ENCODE measurements at regions not wholly inside any gene's neighbourhood (a gene's known extent, or its start where the extent isn't known, plus 50 kb on each side); places are given as distances from the start of the nearest gene placed in this dataset.

DNA sequence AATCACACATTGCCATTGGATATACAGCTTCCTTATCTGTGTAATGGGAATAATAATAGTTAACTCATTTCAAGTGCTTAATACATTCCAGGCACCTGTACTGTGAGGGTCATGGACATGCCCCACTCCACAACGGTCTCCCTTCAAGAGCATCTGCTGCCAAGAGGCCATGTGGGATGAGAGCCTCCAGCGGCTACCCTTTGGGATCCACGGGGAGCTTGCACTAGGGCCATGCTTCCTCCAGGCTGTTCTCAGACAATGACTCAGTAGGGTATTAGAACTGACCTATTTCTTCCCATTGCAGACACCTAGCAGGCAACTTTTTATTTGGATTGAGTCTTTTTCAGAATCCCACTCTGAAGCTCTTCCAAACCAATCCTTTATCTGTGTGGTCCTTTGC is 1078.9 kb downstream of the TUSC7 start:
- ChIA-PET CTCF (no interaction called here), POLR2A (no interaction called here)
- TF ChIP-seq CTCF (IDR thresholded peaks at IDR 0.05): no peak
- ATAC-seq (ENCODE audit: poor library complexity): no peak
- DNase-seq: no peak
- no peaks in the 10 kb centered on the region for H3K4me1 Mint-ChIP-seq (ENCODE audit: low read depth)
- no peaks in the 10 kb centered on the region for H3K27me3 Mint-ChIP-seq
- no peak overlapping the region for H3K4me3 Mint-ChIP-seq
- Histone ChIP-seq H3K27ac (ENCODE audit: low read depth in 1 of 2, low read length in 2 of 2) (no peak overlapping the region), H3K9me3 (ENCODE audit: control insufficient read depth in 1 of 2, insufficient read depth in 1 of 2, low read length in 2 of 2) (no peaks in the 10 kb centered on the region), H3K4me3 (ENCODE audit: low read length) (no peak overlapping the region), H3K27me3 (ENCODE audit: control insufficient read depth in 1 of 2, insufficient read depth in 2 of 2, low read length in 2 of 2) (no peaks in the 10 kb centered on the region), H3K4me1 (ENCODE audit: insufficient read depth, low read length) (no peaks in the 10 kb centered on the region), H3K36me3 (ENCODE audit: insufficient read depth, low read length) (no peaks in the 10 kb centered on the region)
- intact Hi-C loops (cut with DNase I, micrococcal nuclease): no loop called here
- H3K9me3 Mint-ChIP-seq: peaks cover 3% of the 10 kb centered on the region
- no peak overlapping the region for H3K27ac Mint-ChIP-seq
- no peaks in the 10 kb centered on the region for H3K36me3 Mint-ChIP-seq (ENCODE audit: low read depth)

DNA sequence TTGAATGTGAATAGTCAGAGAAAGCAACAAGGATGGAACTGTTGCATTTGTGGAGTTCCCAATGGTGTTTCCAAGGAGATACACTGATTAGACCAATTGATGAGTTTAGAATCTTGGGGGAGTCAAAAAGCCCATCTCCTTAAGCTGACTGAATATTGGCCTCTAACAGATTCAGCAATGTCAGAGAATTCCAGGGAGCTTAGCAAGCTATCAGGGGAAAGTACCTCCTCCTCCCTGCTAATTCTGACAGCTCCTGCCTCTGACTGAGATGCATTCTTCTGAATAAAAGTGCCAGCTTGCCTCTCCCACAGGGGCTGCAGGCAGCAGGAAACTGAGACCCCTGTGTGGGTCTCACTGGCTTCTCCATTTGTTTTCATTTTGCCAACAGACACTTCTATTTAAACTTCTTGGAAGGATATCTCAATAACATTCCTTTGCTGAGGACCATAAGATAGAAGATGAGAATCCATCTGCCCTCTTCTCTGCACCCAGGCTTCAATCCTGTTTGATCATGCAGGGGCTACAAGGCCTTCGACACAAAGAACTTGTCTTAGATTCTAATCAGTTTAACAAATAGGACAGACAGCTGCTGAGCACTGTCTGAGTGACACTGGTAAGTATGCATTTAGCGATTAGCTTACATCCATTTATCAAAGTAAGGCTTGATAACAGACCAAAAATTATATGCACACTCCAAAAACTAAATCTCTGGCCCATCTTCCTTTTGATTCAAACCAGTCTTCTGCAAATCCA is 1080.8 kb downstream of the TUSC7 start:
- no peaks in the 10 kb centered on the region for H3K27me3 ChIP-seq (ENCODE audit: control insufficient read depth in 1 of 2, insufficient read depth in 2 of 2, low read length in 2 of 2)
- Mint-ChIP-seq H3K4me3 (no peak overlapping the region), H3K36me3 (ENCODE audit: low read depth) (no peaks in the 10 kb centered on the region), H3K27ac (no peak overlapping the region), H3K9me3 (peaks cover 5% of the 10 kb centered on the region), H3K4me1 (ENCODE audit: low read depth) (no peaks in the 10 kb centered on the region), H3K27me3 (no peaks in the 10 kb centered on the region)
- no peak overlapping the region for H3K4me3 ChIP-seq (ENCODE audit: low read length)
- ATAC-seq (ENCODE audit: poor library complexity) (no peak), DNase-seq (no peak)
- ChIA-PET POLR2A (no interaction called here), CTCF (no interaction called here)
- no peak for TF ChIP-seq CTCF (IDR thresholded peaks at IDR 0.05)
- H3K27ac ChIP-seq (ENCODE audit: low read depth in 1 of 2, low read length in 2 of 2): no peak overlapping the region
- no peaks in the 10 kb centered on the region for H3K9me3 ChIP-seq (ENCODE audit: control insufficient read depth in 1 of 2, insufficient read depth in 1 of 2, low read length in 2 of 2)
- no peaks in the 10 kb centered on the region for H3K36me3 ChIP-seq (ENCODE audit: insufficient read depth, low read length)
- H3K4me1 ChIP-seq (ENCODE audit: insufficient read depth, low read length): no peaks in the 10 kb centered on the region
- intact Hi-C loops (cut with DNase I, micrococcal nuclease): no loop called here

GRCh38 chr3:117793622-117794265 is 1084.2 kb downstream of the TUSC7 start:
- TF ChIP-seq CTCF (IDR thresholded peaks at IDR 0.05): no peak
- H3K9me3 ChIP-seq (ENCODE audit: control insufficient read depth in 1 of 2, insufficient read depth in 1 of 2, low read length in 2 of 2): no peaks in the 10 kb centered on the region
- H3K4me1 ChIP-seq (ENCODE audit: insufficient read depth, low read length): no peaks in the 10 kb centered on the region
- Mint-ChIP-seq H3K4me3 (no peak overlapping the region), H3K27me3 (no peaks in the 10 kb centered on the region), H3K36me3 (ENCODE audit: low read depth) (no peaks in the 10 kb centered on the region), H3K27ac (no peak overlapping the region), H3K4me1 (ENCODE audit: low read depth) (no peaks in the 10 kb centered on the region), H3K9me3 (peaks cover 5% of the 10 kb centered on the region)
- H3K36me3 ChIP-seq (ENCODE audit: insufficient read depth, low read length): no peaks in the 10 kb centered on the region
- H3K27me3 ChIP-seq (ENCODE audit: control insufficient read depth in 1 of 2, insufficient read depth in 2 of 2, low read length in 2 of 2): no peaks in the 10 kb centered on the region
- ATAC-seq (ENCODE audit: poor library complexity): no peak
- ChIA-PET CTCF (no interaction called here), POLR2A (no interaction called here)
- no peak overlapping the region for H3K4me3 ChIP-seq (ENCODE audit: low read length)
- H3K27ac ChIP-seq (ENCODE audit: low read depth in 1 of 2, low read length in 2 of 2): no peak overlapping the region
- no peak for DNase-seq
- intact Hi-C loops (cut with DNase I, micrococcal nuclease): no loop called here

Data from CD4-positive, alpha-beta T cell (primary cell).